Transverse colon (tissue), 3 donors: ENCODE measurements at regions not wholly inside any gene's neighbourhood (a gene's known extent, or its start where the extent isn't known, plus 50 kb on each side); places are given as distances from the start of the nearest gene placed in this dataset.

Experiments
- POLR2A ChIP-seq: fragments of 450-650 bp; IDR thresholded peaks from one replicate; pipeline ENCODE4 v1.6.1; 2016; ENCODE audit warnings: antibody characterized with exemption, mild to moderate bottlenecking, moderate library complexity
- POLR2AphosphoS5 ChIP-seq, 3 donors: sonication (generic); formaldehyde crosslinking; IDR thresholded peaks; one replicate each; pipeline ENCODE4 v1.6.1; 2016; ENCODE audit warnings: antibody characterized with exemption in 3 of 3

DNA sequence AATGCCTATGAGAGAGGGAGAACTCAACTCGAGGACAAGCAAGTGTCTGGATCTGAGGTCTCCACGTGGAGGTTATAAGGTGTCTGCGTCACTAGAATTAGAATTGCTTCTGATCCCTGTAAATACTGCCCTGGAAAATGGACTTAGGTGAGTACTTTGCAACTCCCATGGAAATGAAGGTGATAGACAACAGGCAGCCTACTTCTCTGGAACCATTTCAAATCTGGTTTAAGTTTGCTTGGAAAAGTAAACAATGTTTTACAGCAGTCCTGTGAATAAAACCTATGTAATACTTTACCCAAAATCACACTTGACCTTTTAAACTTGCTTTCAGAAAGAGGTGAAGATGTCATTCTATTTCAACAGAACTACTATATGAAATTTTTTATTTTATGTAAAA is 70.1 kb upstream of the TENT5A start:
- TF ChIP-seq POLR2A (no peak), POLR2AphosphoS5 (IDR thresholded peaks at IDR 0.05) (peak in 1 of 3 donors; percentile 21)
